IPS DF 19.7 (cell line): ENCODE measurements at regions not wholly inside any gene's neighbourhood (a gene's known extent, or its start where the extent isn't known, plus 50 kb on each side); places are given as distances from the start of the nearest gene placed in this dataset.

Experiments
- DNase-seq: peaks from one replicate; pipeline ENCODE4 v3.0.0-alpha.2; 2013; ENCODE audit warnings: low read depth, low spot score

- no peak for DNase-seq
Observed at GRCh38 chr10:78160591-78160990, 126.9 kb downstream of the RPS24 start.

DNA sequence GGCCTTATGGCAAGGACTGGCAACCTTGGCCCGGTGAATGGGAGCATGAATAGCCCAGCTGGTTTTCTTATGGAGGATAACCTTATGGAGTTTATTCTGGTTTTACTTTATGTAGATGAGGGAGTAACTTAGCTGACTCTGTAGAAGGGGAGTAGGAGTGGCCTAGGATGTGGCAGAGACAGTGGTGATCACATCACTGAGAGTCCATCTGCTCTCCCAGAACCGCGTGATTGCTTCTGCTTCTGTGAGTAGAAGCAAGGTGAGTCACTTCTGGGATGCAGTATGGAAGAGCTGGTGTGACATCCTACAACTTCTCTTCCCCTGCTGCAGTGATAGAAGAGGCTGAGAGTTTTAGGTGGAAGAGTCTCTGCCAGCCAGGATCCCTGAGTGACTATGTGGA, 129.2 kb downstream of the RPS24 start:
- no peak for DNase-seq

GRCh38 chr10:78164702-78165101, 131.0 kb downstream of the RPS24 start:
- no peak for DNase-seq

DNA sequence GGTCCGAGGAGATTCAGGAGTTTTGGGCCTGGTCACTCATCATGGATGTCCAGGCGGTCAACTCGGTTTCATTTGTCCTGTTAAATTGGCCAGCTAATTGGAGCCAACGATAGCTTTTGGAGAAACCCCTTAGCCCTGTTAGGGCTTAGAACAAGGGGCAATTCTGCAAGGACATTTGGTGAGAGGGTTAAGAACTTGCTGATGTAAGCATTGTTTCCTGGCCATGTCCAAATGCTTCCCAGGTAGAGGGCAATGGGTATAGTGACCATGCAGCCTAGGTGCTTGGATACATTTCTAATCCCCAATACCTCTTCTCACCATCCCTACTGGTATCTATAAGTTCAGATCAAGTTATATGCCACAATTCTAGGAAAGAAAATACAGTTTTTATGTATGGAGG, 131.5 kb downstream of the RPS24 start:
- DNase-seq: no peak

DNA sequence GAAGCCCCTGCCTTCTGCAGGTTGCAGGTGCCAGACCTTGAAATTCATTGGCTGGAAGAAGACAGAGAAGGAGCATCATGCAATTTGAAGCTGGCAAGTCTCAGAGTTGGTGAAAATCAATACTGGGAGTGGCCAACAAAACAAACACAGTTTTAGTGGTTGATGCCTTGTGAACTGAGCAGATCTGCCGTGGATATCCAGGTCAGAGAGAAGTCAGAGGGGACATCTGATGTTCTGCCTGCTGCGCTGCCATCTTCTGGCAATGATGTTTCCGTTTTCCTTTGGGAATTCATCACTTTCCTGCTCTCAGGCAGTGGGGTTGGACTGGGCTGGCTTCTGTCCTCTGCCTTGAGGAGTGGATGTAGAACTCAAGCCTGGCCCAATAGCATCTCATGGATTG, 132.0 kb downstream of the RPS24 start:
- no peak for DNase-seq

- no peak for DNase-seq
Observed at GRCh38 chr10:78166261-78166660, 132.6 kb downstream of the RPS24 start.

GRCh38 chr10:78169214-78169613, 135.6 kb downstream of the RPS24 start:
- no peak for DNase-seq

GRCh38 chr10:78170026-78170475, 136.4 kb downstream of the RPS24 start:
- no peak for DNase-seq

DNA sequence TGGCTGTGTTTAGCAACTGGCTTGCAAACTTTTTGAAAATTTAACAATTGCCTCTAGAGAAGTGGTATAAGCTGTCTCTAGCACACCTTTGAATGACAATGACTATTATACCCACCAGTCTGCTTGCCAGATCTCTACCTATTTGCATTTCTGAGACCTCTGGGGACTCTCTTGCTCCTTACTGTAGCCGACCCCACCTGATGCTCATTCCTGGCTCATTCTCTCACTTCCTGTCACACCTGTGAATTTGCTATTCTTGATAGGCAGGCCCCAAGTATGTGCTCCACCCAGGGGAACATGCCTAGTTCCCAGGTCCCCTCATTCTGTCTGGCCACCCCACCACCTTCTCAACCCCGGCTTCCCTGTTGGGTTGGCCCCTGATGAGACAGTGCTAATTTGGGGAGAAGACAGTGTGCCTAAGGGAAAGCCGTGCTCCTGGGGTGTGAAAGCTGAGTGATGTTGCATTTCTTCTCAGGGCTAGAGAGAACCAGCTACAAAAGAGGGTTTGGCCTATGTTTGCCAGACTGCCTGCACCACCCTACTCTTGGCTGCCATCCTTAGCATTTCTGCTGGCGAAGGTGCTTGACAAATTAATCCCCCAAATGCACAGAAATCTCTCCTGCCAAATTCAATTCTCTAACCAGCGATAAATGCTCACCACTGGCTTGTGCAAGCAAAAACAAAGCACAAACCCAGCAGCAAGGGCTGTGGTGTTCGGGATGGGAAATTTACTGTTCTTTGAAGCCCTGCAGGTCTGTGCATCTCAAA, 138.2 kb downstream of the RPS24 start:
- DNase-seq: peak; percentile 65

DNA sequence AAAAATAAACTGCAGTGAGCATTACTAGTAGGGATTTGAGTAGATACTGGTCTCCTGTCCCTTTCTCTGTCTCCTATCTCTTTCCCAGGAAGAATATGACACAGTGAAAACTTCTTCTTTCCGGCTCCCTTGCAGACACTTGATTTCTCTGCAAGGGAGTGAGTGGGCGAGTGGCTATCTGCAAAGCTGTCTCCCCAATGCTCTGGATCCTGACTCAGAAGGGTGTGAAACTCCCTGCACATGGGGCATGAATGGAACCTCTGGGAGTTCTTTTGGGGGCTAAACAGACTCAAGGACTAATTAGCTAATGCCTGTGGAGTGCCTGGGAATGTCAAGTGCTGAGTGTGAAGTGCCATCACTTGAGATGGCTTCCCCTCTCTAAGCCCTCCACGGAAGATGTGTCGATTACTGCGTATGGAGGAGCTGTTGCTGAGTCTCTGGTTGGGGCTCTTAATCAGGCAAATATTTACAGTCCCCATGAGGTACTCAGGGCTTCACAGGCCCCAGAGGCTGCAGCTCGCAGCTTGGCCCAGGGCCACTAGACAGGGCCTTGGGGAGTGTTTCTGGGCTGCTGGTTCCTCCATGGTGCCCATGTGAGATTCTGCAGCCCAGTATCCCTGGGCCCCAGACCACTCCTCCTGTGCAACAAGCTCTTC, 139.8 kb downstream of the RPS24 start:
- no peak for DNase-seq

GRCh38 chr10:78175444-78176015, 141.9 kb downstream of the RPS24 start:
- no peak for DNase-seq

DNA sequence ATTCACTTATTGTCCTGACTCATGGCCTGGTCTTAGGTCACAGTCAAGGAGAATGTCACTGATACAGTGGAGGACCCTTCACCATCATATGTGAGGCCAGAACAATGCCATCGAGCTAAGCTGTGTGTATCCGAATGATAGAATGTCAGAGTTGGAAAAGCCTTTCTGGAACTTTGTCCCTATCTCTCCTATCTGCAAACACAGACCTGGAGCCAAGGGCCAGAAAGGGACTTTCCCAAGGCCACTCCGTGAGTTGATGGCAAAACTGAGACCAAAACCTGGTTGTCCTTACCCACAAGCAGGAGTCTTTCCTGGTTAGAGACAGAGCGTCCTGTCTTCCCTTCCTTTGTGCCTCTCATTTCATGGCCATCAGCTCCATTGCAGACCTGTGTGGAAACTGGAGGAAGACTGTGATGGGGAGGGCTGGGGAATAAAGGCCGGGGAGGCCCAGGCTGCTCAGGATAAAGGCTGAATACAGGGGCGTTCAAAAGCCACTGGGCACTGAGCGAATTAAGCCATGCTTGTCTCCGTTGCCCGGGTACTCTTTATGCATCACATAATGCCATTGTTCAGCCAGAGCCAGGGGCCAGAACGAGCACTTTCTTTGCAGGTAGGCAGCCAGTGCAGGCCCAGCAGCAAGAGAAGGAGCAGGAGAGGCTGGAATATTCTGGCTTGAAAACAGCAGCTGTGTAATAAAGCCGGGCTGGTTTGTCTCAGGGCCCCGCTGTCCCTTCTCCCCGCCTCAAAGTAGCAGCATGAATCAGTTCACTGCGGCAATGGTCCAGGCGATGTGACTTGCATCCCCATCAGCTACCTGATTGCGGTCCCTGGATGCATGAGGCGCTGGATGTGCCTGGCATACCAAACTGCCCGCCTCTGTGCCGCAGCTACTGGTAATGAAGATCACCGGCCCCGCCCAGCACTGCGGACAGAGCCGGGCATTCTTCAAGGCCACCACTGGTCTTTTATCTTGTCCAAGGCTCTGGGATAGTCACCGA, 143.0 kb downstream of the RPS24 start:
- no peak for DNase-seq

- DNase-seq: no peak
Observed at GRCh38 chr10:78177491-78178185, 144.0 kb downstream of the RPS24 start.

- DNase-seq: no peak
Observed at GRCh38 chr10:78178397-78178796, 144.7 kb downstream of the RPS24 start.

DNA sequence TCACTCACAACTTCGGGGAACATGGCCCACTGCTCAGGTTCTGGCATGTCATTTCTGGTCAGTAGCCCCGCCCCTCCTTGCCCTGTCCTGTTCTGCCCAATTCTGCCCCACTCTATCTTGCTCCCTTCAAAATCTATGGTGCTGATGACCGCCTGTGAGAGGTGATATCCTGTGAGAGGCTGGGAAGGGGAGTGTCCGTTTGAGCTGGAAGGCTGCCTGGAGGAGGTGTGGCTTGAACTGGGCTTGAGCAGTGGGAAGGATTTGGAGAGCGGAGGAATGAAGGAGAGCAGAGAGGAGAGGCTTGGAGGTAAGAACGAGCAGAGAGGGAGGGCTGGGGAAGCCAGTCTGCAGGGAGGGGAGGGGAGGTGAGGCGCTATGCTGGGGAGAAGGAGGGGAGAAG, 145.3 kb downstream of the RPS24 start:
- no peak for DNase-seq

- DNase-seq: no peak
Observed at GRCh38 chr10:78179886-78180705, 146.4 kb downstream of the RPS24 start.

GRCh38 chr10:78181381-78182055, 147.9 kb downstream of the RPS24 start:
- no peak for DNase-seq

- DNase-seq: no peak
Observed at GRCh38 chr10:78182841-78183240, 149.2 kb downstream of the RPS24 start.

GRCh38 chr10:78184851-78185692, 151.4 kb downstream of the RPS24 start:
- DNase-seq: no peak
